GM12878 (cell line): ENCODE measurements at regions not wholly inside any gene's neighbourhood (a gene's known extent, or its start where the extent isn't known, plus 50 kb on each side); places are given as distances from the start of the nearest gene placed in this dataset.

ENCODE experiments used
- ATAC-seq: fragments of 200-7000 bp; cut with Tn5 transposase; 3 replicates; pipeline ENCODE4 v1.9.1; 2020; ENCODE audit warnings: mild to moderate bottlenecking, moderate library complexity
- BruUV-seq: library from RNA; stranded (reverse); fragments of 400-500 nt; replicated peaks from 2 replicates; lab custom pipeline; 2021; lab: Mats Ljungman, UMichigan
- CTCF ChIA-PET: fragments of 300-600 bp; sonication (Branson Sonifier 250); formaldehyde crosslinking; extraction: SDS; loops from one replicate; lab custom pipeline; 2021; ENCODE audit warnings: inconsistent platforms; lab: Yijun Ruan, JAX
- POLR2A ChIA-PET: fragments of 350-600 bp; formaldehyde crosslinking; extraction: SDS; loops from one replicate; lab custom pipeline; 2021; ENCODE audit warnings: inconsistent platforms; lab: Charles Lee
- RAD21 ChIA-PET: fragments of 300-600 bp; sonication (Branson Sonifier 250); formaldehyde crosslinking; loops from one replicate; lab custom pipeline; 2023; ENCODE audit warnings: antibody characterized with exemption; ENCODE audit not compliant: unreplicated experiment; lab: Charles Lee
- SMC1A ChIA-PET: fragments of 300-600 bp; sonication (Branson Sonifier 250); formaldehyde crosslinking; loops from one replicate; lab custom pipeline; 2023; ENCODE audit not compliant: unreplicated experiment, uncharacterized antibody; lab: Charles Lee
- DNase-seq: peaks from one replicate; pipeline ENCODE4 v3.0.0-alpha.2; 2011; ENCODE audit warnings: low read depth, low spot score
- FAIRE-seq: peaks from 3 replicates; lab custom pipeline; 2011; peaks lifted over from hg19 to GRCh38; lab: Jason Lieb, UNC
- H2AFZ ChIP-seq: 2 replicates; pipeline ENCODE4 v1.6.0; 2011; ENCODE audit warnings: low read depth, low read length, control low read depth; ENCODE audit not compliant: control insufficient read depth
- H3K27ac ChIP-seq: 2 replicates; pipeline ENCODE4 v1.5.1; 2011; ENCODE audit warnings: control low read depth; ENCODE audit not compliant: control insufficient read depth, insufficient read depth
- H3K27me3 ChIP-seq, 2 experiments: replicated peaks in 1 of 2; 2 replicates each; pipeline versions ENCODE4 v1.6.0 to v1.6.1; 2011; ENCODE audit warnings: low read length in 1 of 2; ENCODE audit not compliant: control insufficient read depth in 2 of 2, insufficient read depth in 2 of 2
- H3K36me3 ChIP-seq, 2 experiments: 2 replicates each; pipeline ENCODE4 v1.5.1; 2011; ENCODE audit warnings: low read length in 1 of 2; ENCODE audit not compliant: control insufficient read depth in 2 of 2, insufficient read depth in 2 of 2
- H3K4me1 ChIP-seq: 2 replicates; pipeline ENCODE4 v1.6.1; 2011; ENCODE audit warnings: mild to moderate bottlenecking, low read length, moderate library complexity, mixed read lengths; ENCODE audit not compliant: control insufficient read depth, insufficient read depth
- H3K4me2 ChIP-seq: 2 replicates; pipeline ENCODE4 v1.6.0; 2011; ENCODE audit warnings: control low read depth; ENCODE audit not compliant: control insufficient read depth, insufficient read depth
- H3K4me3 ChIP-seq: fragments of 200-600 bp; sonication (generic); 2 replicates; pipeline ENCODE4 v1.5.1; 2016
- H3K79me2 ChIP-seq: 2 replicates; pipeline ENCODE4 v1.6.0; 2011; ENCODE audit warnings: low read length; ENCODE audit not compliant: control insufficient read depth, insufficient read depth
- H3K9ac ChIP-seq: 2 replicates; pipeline ENCODE4 v1.8.0; 2011; ENCODE audit warnings: low read length, control low read depth, mixed read lengths; ENCODE audit not compliant: control insufficient read depth, insufficient read depth
- H3K9me3 ChIP-seq: replicated peaks from 3 replicates; pipeline ENCODE4 v1.5.1; 2011; ENCODE audit warnings: mild to moderate bottlenecking, low read length; ENCODE audit not compliant: control insufficient read depth, insufficient read depth
- H4K20me1 ChIP-seq: 2 replicates; pipeline ENCODE4 v1.6.0; 2011; ENCODE audit not compliant: control insufficient read depth, insufficient read depth
- EED ChIP-seq: sonication (generic); IDR thresholded peaks from 2 replicates; pipeline ENCODE4 v1.6.1; 2016; ENCODE audit warnings: antibody characterized with exemption, low read depth
- IRF4 ChIP-seq: IDR thresholded peaks from 2 replicates; pipeline ENCODE4 v1.6.1; 2011; ENCODE audit warnings: low read depth, low read length
- NFIC ChIP-seq: IDR thresholded peaks from 2 replicates; pipeline ENCODE4 v1.6.1; 2012; ENCODE audit warnings: low read depth, mild to moderate bottlenecking, inconsistent platforms, low read length, moderate library complexity
- ZNF274 ChIP-seq: IDR thresholded peaks from one replicate; pipeline ENCODE4 v1.8.0; 2011; ENCODE audit not compliant: insufficient read length, insufficient read depth
- WGBS: methylation state at CpG from one replicate; pipeline ENCODE4 v1.1.6; 2016; ENCODE audit warnings: low lambda C conversion rate; ENCODE audit not compliant: insufficient replicate concordance, insufficient coverage; ENCODE audit errors: missing lambda C conversion rate; 5-methylcytosine and 5-hydroxymethylcytosine counted together
- in situ Hi-C: fragments of 300-500 bp; cut with MboI; formaldehyde crosslinking; loops from 9 replicates; pipeline ENCODE4 v1.14.3; 2018; ENCODE audit warnings: mixed read lengths
- intact Hi-C: fragments of 100-400 bp; cut with micrococcal nuclease; formaldehyde crosslinking; loops from one replicate; pipeline ENCODE4 v1.14.2; 2022; ENCODE audit not compliant: unreplicated experiment
- TF ChIP-seq, protein P1 (sequence below): fragments of 450-650 bp; formaldehyde crosslinking; IDR thresholded peaks from 2 replicates; pipeline ENCODE4 v1.4.0; 2022; ENCODE audit warnings: mild to moderate bottlenecking, moderate library complexity
- TF ChIP-seq, protein P2 (sequence below): fragments of 450-650 bp; IDR thresholded peaks from 2 replicates; pipeline ENCODE4 v1.6.1; 2018; ENCODE audit warnings: mild to moderate bottlenecking, low read depth, moderate library complexity; ENCODE audit not compliant: partially characterized antibody
- TF ChIP-seq, protein P3 (sequence below): fragments of 450-650 bp; IDR thresholded peaks from 2 replicates; pipeline ENCODE4 v1.6.1; 2018; ENCODE audit warnings: borderline replicate concordance, mild to moderate bottlenecking; ENCODE audit not compliant: partially characterized antibody

DNA sequence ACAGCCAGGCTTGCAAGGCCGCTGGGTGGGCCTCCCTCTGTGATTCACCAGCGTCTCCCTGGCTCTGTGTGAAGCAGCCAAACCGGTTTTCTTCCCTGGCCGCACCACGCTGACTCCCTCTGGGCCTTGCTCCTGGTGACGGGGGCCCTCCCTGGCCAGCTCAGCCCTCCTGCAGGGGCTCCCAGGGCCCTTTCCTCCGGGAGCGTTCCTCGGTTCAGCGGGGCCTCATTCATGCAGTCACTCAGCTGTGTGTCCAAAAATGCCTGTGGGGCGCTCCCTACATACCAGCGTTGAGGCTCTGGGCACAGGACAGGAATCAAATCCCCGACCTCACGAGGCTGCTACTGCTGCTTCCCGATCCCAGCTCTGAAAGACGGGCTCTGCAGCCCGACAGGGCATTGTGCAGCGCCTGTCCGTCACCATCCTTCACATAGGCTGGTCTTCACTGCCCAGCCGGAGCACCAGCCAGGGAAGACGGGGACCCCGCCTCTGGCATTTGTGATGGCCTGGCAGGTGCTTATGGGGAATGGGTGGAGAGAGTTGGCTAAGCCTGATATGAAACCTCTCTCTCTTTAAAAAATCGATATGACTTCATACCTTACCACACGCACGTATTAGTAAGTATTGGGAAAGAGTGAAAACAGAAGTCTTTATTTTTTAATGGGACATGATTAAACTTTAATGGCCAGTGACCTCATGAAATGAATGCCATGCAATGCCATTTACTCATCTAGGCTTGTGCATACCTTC, 110.0 kb upstream of the SHH start:
- no peaks in the 10 kb centered on the region for H4K20me1 ChIP-seq
- H3K4me1 ChIP-seq, result no peaks in the 10 kb centered on the region
- no peak for DNase-seq
- H3K9ac ChIP-seq, result no peak overlapping the region
- TF ChIP-seq ZNF274 (no peak), IRF4 (no peak), EED (no peak), NFIC (no peak)
- TF ChIP-seq, protein P1, sequence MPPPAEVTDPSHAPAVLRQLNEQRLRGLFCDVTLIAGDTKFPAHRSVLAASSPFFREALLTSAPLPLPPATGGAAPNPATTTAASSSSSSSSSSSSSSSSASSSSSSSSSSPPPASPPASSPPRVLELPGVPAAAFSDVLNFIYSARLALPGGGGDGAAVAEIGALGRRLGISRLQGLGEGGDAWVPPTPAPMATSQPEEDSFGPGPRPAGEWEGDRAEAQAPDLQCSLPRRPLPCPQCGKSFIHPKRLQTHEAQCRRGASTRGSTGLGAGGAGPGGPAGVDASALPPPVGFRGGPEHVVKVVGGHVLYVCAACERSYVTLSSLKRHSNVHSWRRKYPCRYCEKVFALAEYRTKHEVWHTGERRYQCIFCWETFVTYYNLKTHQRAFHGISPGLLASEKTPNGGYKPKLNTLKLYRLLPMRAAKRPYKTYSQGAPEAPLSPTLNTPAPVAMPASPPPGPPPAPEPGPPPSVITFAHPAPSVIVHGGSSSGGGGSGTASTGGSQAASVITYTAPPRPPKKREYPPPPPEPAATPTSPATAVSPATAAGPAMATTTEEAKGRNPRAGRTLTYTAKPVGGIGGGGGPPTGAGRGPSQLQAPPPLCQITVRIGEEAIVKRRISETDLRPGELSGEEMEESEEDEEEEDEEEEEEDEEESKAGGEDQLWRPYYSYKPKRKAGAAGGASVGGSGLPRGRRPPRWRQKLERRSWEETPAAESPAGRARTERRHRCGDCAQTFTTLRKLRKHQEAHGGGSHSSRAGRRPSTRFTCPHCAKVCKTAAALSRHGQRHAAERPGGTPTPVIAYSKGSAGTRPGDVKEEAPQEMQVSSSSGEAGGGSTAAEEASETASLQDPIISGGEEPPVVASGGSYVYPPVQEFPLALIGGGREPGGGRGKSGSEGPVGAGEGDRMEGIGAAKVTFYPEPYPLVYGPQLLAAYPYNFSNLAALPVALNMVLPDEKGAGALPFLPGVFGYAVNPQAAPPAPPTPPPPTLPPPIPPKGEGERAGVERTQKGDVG (CRISPR knock-in tag), result no peak
- TF ChIP-seq, protein P2, sequence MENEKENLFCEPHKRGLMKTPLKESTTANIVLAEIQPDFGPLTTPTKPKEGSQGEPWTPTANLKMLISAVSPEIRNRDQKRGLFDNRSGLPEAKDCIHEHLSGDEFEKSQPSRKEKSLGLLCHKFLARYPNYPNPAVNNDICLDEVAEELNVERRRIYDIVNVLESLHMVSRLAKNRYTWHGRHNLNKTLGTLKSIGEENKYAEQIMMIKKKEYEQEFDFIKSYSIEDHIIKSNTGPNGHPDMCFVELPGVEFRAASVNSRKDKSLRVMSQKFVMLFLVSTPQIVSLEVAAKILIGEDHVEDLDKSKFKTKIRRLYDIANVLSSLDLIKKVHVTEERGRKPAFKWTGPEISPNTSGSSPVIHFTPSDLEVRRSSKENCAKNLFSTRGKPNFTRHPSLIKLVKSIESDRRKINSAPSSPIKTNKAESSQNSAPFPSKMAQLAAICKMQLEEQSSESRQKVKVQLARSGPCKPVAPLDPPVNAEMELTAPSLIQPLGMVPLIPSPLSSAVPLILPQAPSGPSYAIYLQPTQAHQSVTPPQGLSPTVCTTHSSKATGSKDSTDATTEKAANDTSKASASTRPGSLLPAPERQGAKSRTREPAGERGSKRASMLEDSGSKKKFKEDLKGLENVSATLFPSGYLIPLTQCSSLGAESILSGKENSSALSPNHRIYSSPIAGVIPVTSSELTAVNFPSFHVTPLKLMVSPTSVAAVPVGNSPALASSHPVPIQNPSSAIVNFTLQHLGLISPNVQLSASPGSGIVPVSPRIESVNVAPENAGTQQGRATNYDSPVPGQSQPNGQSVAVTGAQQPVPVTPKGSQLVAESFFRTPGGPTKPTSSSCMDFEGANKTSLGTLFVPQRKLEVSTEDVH, result no peak
- TF ChIP-seq, protein P3, sequence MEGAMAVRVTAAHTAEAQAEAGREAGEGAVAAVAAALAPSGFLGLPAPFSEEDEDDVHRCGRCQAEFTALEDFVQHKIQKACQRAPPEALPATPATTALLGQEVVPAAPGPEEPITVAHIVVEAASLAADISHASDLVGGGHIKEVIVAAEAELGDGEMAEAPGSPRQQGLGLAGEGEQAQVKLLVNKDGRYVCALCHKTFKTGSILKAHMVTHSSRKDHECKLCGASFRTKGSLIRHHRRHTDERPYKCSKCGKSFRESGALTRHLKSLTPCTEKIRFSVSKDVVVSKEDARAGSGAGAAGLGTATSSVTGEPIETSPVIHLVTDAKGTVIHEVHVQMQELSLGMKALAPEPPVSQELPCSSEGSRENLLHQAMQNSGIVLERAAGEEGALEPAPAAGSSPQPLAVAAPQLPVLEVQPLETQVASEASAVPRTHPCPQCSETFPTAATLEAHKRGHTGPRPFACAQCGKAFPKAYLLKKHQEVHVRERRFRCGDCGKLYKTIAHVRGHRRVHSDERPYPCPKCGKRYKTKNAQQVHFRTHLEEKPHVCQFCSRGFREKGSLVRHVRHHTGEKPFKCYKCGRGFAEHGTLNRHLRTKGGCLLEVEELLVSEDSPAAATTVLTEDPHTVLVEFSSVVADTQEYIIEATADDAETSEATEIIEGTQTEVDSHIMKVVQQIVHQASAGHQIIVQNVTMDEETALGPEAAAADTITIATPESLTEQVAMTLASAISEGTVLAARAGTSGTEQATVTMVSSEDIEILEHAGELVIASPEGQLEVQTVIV, result no peak
- no peaks in the 10 kb centered on the region; a peak in 1 of 4 replicates for H3K27me3 ChIP-seq
- H3K27ac ChIP-seq, result no peak overlapping the region
- intact Hi-C loops, result no loop called here
- SMC1A ChIA-PET, result no interaction called here
- WGBS, result 44% methylated on average over 25 of the region's 25 CpGs
- H3K36me3 ChIP-seq, result no peaks in the 10 kb centered on the region
- no peaks in the 10 kb centered on the region for H3K9me3 ChIP-seq
- RAD21 ChIA-PET, result no interaction called here
- FAIRE-seq, result no peak
- no peak overlapping the region for H2AFZ ChIP-seq
- POLR2A ChIA-PET, result no interaction called here
- H3K79me2 ChIP-seq, result no peaks in the 10 kb centered on the region
- no peak for ATAC-seq
- CTCF ChIA-PET, result no interaction called here
- H3K4me3 ChIP-seq, result no peak overlapping the region
- no peak overlapping the region for H3K4me2 ChIP-seq
- BruUV-seq, result no TSS peak
- in situ Hi-C loops, result no loop called here
